Left lobe of liver (tissue), 2 donors: ENCODE measurements at regions not wholly inside any gene's neighbourhood (a gene's known extent, or its start where the extent isn't known, plus 50 kb on each side); places are given as distances from the start of the nearest gene placed in this dataset.
"Not testable (repeated sequence)": the region's sequence is repeated elsewhere in the genome, so short reads cannot be mapped to it uniquely, and the experiment has no call there.

ENCODE experiments used
- ATAC-seq: fragments of 200-7000 bp; cut with Tn5 transposase; one replicate; pipeline ENCODE4 v1.9.1; 2020; ENCODE audit warnings: mild to moderate bottlenecking, moderate library complexity
- DNase-seq: peaks from one replicate; pipeline ENCODE4 v3.0.0-alpha.2; 2020; ENCODE audit warnings: low spot score
- donor health status: DM: no; HTN: no; CAD: no; lungs with moderate emphysema.
- donor health status: DM: no; HTN: yes; CAD: no.

DNA sequence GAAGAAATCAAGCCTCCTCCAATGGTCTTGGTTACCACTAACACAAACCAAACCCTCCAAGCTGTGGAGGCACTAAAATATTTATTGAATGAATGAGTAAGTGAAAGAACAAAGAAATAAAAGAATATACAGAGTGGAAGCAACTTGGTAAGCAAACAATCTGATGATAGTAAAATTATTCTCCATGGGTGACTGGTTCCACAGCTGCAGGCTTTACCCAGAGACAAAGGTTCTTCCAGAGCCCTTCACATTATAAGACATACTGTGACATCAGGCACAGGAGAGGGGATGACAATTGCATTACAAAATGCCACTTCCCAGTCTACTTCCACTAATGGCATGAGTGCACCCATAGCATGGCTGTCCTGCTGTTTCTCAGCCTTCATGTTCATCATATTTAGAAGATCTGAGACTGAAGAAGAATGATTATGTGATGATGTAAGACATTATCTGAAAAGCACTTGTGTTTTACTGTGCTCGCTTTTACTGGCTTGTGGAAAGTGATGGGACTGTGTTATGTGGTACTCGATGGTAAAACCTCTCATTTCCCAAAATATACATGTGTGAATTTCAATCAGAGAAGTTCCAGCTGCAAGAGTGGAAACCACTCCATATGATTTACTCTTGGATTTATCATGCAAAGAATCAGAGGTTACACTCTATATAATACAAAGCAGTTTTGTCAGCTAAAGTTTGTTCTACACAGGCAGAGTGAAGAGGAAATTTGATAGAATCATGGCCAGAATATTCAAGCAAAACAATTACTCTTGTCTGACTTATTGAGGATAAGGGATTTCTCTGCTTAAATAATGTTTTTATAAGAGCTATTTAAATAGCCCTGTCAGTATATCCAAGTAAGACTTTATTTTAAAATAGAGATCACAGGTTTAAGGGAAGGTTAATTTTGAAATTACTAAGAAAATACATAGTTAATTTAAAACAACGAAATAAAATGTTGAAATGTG, 220.2 kb upstream of the NBEA start:
- DNase-seq (no peak), ATAC-seq (no peak)

DNA sequence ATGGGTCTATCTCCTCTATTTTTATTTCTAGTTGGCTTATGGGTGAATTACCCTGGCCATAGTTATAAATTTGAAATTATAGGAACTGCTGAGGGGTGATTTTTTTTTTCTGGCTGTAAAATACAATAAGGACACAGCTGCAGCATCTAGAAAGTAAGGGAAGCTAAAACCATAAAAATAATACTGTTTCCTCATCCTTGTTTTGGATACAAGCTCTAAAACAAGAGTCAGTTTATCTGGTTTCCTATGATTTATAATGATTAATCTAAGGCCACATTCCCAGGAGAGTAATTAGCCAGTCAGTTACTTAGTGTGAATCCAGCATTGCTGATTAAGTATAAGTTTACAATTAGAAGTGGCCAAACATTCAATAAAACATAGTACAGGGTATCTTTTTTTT, 219.1 kb upstream of the NBEA start:
- ATAC-seq: no peak
- DNase-seq: no peak

DNA sequence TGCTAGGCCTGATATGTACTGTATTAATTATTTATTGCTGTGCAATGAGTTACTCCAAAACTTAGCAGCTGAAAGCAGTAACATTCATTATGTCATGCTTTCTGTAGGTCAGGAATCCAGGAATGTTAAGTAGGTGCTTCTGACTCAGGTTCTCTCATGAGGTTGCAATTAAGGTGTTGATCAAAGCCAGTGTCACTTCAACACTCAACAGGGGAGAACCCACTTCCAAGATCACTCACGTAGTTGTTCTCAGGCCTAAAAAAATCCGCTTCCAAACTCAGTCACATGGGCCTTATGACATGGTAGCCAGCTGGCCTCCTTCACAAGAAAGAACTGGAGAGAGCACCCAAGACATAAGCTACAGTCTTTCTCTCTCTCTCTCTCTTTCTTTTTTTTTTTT, 211.1 kb upstream of the NBEA start:
- DNase-seq (no peak), ATAC-seq (no peak)

DNA sequence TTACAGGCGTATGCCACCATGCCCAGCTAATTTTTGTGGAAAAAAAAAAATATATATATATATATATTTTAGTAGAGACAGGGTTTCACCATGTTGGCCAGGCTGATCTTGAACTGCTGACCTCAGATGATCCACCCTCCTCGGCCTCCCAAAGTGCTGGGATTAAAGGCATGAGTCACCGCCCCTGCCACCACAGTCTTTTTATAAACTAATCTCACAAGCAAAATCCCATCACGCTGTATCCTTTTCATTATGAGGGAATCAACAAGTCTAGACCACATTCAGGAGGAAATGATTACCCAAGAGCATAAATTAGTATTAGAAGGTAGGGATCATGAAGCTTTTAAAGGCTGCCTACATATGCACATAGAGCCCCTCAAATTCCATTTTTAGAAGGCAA, 210.6 kb upstream of the NBEA start:
- no peak for DNase-seq
- no peak for ATAC-seq

GRCh38 chr13:34733721-34734120, 208.3 kb upstream of the NBEA start:
- ATAC-seq: no peak
- no peak for DNase-seq

DNA sequence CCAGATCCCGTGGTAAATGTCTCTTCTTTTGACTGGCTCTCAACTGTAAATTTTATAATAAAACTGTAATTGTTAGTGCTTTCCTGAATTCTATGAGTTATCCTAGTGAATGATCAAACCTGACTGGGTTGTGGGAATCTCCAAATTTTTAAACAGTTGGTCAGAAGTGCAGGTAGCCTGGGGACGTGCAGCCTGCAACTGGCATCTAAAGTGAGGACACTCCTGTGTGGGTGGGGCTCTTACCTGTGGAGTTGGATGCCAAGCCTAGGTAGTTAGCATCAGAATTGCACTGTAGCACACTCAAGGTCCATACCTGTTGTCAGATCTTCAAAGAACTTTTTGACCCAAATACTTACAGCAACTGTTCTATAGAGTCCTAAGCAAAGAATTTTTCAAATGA, 207.1 kb upstream of the NBEA start:
- no peak for ATAC-seq
- no peak for DNase-seq

- ATAC-seq: no peak
- DNase-seq: no peak
Observed at GRCh38 chr13:34738254-34738992, 203.6 kb upstream of the NBEA start.

DNA sequence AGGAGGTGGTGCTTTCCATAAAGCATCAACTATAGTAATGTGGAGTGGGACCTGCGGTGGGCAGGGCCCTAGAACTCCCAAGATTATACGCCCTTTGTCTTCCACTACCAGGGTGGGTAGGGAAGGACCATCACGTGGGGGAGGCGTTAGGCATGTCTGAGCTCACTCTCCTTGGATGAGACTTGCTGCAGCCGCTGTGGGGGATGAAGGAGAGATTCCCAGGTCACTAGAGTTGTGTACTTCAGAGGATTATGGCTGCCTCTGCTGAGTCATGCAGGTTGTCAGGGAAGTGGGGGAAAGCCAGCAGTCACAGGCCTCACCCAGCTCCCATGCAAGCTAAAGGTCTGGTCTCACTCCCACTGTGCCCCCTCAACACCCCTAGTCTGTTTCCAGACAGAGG, 195.0 kb upstream of the NBEA start:
- DNase-seq, ATAC-seq: not testable (repeated sequence)

GRCh38 chr13:34747507-34747906, 194.6 kb upstream of the NBEA start:
- no peak for ATAC-seq
- DNase-seq: no peak

DNA sequence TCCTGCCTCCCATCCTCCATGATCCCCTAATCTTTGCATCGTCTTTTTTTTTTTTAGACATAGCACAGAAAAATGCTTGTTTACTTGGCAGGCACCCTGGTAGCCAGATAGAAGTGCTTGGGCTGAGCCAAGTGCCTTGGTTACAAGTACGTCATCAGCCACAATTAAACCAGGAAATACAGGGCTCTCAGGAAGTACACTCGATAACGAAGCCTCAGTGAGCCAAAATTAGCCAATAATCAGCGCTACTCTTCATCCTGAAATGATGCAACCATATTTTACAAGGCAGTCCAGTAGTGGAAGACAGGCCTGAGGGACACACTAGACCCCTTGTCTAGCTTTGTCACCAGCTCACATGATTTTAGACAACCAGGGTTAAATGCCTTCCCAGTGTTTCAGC, 194.0 kb upstream of the NBEA start:
- DNase-seq (no peak), ATAC-seq (peak; percentile 80)

DNA sequence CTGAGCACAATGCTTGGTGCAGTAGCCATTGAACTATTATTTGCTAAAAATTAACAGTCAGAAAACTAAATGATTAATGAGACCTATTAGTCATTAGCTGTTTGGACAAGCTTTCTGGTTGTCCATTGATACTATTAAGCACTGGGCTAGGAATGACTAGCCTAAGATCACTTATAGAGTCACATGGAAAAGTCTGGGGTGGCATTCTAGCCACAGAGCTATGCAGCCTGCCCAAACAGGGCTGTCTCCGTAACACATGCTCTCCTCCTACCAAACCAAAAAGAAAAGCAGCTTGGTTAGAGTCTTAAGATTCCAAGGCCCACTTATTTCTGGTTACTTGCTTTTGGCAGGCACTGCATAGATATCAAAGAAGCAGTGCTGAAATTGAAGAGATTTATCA, 193.5 kb upstream of the NBEA start:
- DNase-seq: no peak
- ATAC-seq: no peak

GRCh38 chr13:34749046-34749445, 193.0 kb upstream of the NBEA start:
- ATAC-seq (no peak), DNase-seq (no peak)

GRCh38 chr13:34750078-34750931, 191.8 kb upstream of the NBEA start:
- ATAC-seq: no peak
- no peak for DNase-seq

- ATAC-seq (no peak), DNase-seq (no peak)
Observed at GRCh38 chr13:34751044-34751443, 191.0 kb upstream of the NBEA start.

- ATAC-seq: no peak
- DNase-seq: no peak
Observed at GRCh38 chr13:34751492-34751891, 190.6 kb upstream of the NBEA start.

DNA sequence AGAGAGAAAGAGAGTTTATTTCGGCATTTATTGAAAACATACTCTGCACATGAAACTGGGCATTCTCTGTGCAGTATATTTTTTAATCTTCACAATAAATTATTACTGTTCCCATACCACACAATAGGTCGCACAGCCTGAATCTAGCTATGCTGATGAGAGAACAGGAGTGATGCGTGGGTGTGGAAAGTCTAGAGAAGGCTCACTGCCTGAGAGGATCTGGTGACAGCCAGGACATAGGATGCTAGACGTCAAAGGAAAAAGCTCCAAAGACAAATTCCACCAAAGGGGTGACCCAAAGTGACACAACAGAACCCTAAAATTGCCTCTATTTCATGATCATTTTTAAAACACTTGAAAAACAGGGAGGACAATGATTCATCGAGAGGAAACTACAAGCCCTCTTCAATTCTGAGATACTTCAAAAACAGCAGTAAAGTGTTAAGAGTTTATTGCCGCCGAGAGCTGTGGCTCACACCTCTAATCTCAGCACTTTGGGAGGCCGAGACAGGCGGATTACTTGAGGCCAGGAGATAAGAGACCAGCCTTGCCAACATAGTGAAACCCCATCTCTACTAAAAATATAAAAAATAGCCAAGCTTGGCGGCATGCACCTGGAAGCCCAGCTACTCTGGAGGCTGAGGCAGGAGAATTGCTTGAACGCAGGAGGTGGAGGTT, 189.6 kb upstream of the NBEA start:
- ATAC-seq (no peak), DNase-seq (no peak)

DNA sequence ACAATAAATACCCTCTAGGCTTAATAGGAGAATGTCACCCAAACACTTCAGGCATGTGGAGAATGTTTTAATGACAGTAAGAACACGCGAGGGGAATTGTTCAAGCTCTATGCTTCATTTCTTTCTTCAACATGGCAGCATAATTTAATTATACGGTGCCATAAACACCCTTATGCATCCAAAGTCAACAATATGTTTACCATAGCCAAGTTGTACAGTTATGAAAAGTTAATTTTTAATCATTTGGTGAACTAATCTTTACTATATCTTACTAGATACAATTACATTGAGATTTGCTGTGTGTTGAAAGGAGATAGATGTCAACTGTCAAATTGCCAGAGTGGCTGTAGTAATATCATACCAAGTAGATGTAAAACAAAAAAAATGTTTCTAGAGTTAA, 185.9 kb upstream of the NBEA start:
- ATAC-seq: no peak
- no peak for DNase-seq

- DNase-seq: no peak
- no peak for ATAC-seq
Observed at GRCh38 chr13:34756572-34756971, 185.5 kb upstream of the NBEA start.

- DNase-seq: no peak
- no peak for ATAC-seq
Observed at GRCh38 chr13:34757441-34757840, 184.6 kb upstream of the NBEA start.

DNA sequence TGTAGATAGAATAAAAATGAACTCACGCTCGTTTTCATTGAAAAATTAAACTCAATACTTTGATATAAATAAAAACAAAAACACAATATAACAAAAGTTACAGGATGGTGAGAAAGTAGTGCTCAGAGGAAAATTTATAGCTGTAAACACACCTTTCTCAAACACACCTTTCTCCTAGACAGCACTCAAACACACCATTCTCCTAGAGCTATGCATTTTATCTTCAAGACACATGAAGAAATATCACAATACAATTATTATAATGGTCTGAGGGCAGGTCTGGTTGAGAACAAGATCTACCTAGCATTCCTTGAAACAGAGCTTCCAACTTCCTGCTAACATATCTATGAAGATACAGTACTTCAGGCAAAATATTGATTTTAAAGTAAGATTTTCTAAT, 183.4 kb upstream of the NBEA start:
- ATAC-seq: no peak
- DNase-seq: no peak

GRCh38 chr13:34762312-34762711, 179.8 kb upstream of the NBEA start:
- ATAC-seq: no peak
- no peak for DNase-seq
